ENCODE measurements at regions not wholly inside any gene's neighbourhood (a gene's known extent, or its start where the extent isn't known, plus 50 kb on each side); places are given as distances from the start of the nearest gene placed in this dataset.

GRCh38 chr1:238606457-238606856 is 715.7 kb upstream of the ZP4 start:
- TF ChIP-seq POLR2A (IDR thresholded peaks at IDR 0.05; ENCODE audit: low read depth, low read length) (no peak), TAF1 (IDR thresholded peaks at IDR 0.05; ENCODE audit: low read depth, low read length) (no peak), POLR2AphosphoS5 (IDR thresholded peaks at IDR 0.05; ENCODE audit: low read depth, low read length) (no peak), SPI1 (IDR thresholded peaks at IDR 0.05; ENCODE audit: low read depth, low read length) (no peak), POU2F2 (IDR thresholded peaks at IDR 0.05; ENCODE audit: low read depth, low read length) (no peak)

Data from GM12891 (cell line).